GM19239 (cell line): ENCODE measurements at regions not wholly inside any gene's neighbourhood (a gene's known extent, or its start where the extent isn't known, plus 50 kb on each side); places are given as distances from the start of the nearest gene placed in this dataset.
A peak's percentile ranks its signal among the peaks of the same experiment; 100 is the strongest.
"Not testable (repeated sequence)": the region's sequence is repeated elsewhere in the genome, so short reads cannot be mapped to it uniquely, and the experiment has no call there.

Experiments used
- DNase-seq: peaks from one replicate; pipeline ENCODE4 v3.0.0; 2011; ENCODE audit warnings: low spot score; ENCODE audit not compliant: insufficient read length
- FAIRE-seq: peaks from 2 replicates; lab custom pipeline; 2011; peaks lifted over from hg19 to GRCh38; lab: Jason Lieb, UNC

DNA sequence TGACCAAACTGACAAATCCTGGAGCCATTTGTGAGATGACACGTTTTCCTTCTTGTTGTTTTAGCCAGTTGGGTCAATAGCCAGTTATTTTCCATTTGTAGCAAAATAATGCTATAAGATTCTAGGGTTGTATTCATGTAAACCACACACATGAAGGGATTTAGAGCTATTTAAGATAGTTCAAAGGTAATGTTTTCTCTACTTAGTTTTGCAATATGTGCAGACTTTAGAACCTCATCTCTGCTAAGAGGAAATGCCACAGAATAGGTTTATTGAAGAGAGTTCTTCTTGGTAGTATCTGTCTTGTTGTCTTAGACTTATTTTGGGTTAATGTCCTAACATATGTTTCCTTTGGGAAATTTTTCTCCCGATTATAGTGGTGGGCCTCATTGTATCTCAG is 213.5 kb upstream of the RIMS1 start:
- DNase-seq: no peak
- FAIRE-seq: no peak

- DNase-seq: no peak
- no peak for FAIRE-seq
Measured at GRCh38 chr6:71675386-71675785, 211.0 kb upstream of the RIMS1 start.

DNA sequence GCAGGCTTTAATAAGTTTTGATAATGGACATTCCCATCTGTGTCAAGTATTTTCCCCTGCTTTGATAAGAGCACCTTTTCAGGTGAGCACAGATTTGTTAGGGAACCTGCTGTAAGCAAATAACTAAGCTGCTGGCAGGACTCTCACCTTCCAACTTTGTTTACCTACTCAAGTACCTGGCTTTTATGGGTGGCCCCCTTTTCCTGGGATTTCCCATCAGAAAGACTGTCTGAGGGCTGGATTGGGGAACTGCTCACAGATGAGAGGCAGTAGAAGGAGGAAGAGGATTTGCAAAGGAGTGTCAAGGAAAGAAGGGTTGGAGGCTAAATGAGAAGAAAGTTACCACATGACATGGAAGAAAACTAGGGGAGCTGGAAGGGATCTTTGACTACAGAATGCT is 210.1 kb upstream of the RIMS1 start:
- no peak for FAIRE-seq
- DNase-seq: no peak

DNA sequence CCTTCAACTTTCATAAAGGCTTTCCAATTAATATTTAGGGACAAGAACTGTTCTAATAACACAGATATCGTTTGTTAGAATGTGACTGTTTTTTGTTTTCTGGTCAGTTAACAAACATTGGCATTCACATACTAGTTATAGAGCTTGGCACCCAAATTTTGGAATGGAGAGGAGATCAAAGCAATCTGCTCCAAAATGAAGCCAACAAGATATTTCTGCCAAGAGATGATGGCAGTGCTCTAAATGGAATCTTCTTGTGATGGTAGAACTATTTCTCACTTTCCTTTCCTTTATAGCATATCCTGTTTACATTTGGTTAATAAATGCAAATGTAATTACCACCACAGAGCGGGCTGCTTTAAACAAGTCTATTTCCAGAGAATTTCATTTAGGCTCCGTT is 208.3 kb upstream of the RIMS1 start:
- DNase-seq (no peak), FAIRE-seq (no peak)

DNA sequence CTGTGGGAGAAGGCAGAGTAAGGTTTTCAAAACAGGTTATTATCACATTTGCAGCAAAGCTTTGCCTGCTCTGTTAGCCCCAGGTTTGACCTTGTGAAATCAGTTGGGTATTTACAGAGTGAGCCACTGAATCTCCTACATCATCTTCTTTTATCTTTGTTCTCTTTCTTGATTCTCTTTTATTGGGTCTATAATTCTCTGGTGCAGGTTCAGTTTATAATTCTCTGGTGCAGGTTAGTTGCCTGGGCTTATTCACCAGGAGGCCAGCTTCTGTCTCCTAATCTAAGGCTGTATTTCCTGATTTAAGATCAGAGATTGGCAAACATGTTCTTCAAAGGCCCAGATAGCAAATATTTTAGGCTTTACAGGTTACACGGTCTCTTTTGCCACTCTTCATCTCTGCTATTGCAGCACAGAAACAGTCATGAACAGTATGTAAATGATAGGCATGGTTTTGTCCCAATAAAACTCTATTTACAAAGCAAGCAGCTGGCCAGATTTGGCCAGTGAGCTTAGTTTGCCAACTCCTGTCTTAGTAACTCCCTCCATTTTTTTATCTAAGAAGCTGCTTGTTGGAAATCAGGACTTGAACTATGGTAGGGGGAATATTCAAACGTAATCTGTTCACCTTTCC is 205.0 kb upstream of the RIMS1 start:
- DNase-seq (no peak), FAIRE-seq (no peak)

DNA sequence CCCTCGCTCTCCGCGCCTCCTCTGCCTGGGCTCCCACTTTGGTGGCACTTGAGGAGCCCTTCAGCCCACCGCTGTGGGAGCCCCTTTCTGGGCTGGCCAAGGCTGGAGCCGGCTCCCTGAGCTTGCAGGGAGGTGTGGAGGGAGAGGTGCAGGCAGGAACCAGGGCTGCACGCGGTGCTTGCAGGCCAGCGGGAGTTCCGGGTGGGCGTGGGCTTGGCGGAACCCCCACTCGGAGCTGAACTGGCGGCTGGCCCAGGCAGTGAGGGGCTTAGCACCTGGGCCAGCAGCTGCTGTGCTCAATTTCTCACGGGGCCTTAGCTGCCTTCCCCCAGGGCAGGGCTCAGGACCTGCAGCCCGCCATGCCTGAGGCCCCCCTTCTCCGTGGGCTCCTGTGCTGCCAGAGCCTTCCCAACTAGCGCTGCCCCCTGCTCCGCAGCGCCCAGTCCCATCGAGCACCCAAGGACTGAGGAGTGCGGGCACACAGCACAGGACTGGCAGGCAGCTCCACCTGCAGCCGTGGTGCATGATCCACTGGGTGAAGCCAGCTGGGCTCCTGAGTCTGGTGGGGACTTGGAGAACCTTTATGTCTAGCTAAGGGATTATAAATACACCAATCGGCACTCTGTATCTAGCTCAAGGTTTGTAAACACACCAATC is 200.2 kb upstream of the RIMS1 start:
- not testable (repeated sequence) for FAIRE-seq, DNase-seq

- FAIRE-seq (no peak), DNase-seq (no peak)
Measured at GRCh38 chr6:71698702-71699101, 187.6 kb upstream of the RIMS1 start.

DNA sequence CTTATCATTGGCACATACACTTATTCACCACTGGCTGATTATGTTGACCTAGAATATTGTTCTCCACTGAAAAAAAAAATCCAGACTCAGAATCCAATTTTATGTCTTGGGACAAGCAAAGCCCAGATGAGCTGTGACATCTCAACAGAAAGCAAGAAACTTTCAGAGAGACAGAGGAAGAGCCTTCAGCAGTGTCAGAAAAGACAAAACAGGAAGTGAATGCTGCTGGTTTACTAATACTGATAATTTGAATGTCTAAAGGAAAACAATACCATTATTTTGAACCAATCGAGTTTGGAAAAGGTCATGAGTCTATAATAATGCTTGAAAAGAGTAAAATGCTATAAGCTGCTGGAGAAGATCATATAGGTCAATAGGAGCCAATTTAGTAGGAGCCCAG is 179.8 kb upstream of the RIMS1 start:
- no peak for DNase-seq

DNA sequence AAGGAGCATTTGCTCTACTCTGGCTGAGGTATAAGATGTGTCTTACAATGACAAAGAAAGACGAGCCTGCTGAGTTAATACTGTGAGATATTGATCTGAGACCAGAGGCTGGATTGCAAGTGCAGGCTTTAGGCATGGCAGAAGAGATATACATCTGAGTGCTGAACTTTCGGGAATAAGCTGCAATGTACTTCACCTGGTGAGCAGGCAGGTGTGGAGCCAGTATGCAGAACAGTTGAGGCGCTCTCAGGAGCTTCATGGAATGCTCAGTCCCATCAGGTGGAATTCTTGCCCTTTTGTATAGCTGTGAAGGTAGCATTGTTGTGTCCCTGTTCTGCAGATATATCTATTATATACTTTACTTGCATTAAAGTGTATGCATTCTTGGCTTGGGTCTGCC is 179.3 kb upstream of the RIMS1 start:
- DNase-seq: no peak
- no peak for FAIRE-seq

More for the DNA sequence above, 179.8 kb upstream of the RIMS1 start:
- FAIRE-seq: no peak

DNA sequence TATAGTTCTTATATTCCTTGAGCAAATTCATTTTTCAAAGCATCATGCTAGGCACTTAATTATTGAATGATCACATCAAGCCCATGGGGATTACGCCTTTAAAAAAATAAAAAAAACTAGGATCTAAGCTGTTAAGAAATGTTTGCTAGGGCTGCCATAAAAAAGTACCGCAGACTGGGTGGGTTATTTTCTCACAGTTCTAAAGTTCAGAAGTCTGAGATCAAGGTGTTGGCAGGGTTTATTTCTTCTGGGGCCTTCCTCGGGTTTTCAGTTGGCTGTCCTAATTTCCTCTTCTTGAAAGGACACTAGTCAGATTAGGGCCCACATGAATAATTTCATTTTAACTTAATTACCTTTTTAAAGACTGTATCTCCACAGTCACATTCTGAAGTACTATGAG is 165.6 kb upstream of the RIMS1 start:
- FAIRE-seq: no peak
- DNase-seq: no peak

DNA sequence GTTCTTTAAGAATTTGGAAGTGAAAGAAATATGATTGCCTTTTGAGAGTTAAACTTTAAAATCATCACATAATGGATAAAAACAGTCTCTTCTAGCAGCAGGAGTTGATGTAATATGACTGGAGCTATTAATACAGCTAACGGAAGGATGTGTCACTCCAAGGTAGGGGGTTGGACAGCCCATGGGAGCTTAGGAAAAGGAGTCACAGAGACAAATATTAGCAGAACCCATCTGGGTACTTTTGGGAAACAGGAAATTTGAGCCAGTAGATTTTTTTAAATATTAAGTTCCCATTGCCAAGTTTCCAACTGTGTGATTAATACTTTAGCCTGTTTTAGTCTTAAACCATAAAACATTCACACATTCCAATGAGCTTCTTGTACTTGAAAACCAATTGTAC is 164.7 kb upstream of the RIMS1 start:
- FAIRE-seq: no peak
- DNase-seq: no peak

DNA sequence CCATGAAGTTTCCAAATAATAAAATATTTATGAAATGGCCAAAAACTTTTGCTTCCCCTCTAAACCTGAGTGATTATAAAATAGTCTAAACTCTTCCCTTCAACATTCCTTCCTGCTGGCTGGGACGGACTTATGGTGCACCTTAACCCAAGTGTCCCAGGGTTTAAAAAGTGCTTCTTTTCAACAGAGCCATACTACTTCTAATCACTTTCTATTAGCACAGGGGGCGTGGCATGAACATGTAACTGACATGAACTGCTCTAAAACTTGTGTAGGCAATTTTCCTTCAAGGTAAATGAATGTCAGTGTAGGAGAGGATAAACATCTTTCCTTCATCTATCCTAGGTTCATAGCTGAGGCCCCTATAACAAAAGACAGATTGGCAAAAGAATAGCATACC is 163.6 kb upstream of the RIMS1 start:
- FAIRE-seq: no peak
- no peak for DNase-seq

GRCh38 chr6:71724456-71725125 is 161.8 kb upstream of the RIMS1 start:
- FAIRE-seq: no peak
- no peak for DNase-seq

DNA sequence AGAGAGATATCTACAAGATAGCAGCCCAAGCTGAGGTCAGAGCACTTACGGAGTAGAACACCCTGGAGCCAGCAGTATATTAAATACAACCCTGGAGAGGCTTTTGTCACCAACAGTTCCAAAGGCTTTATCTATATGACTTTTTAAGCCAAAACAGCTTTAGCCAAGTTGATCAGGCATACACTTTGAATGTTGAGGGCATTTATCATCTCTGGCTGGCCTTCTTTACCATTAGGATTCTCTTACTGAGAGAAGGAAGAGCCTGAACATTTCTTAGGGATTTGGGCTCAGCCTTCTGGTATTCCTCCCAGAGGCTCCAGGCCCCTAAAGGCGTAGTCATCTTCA is 161.3 kb upstream of the RIMS1 start:
- FAIRE-seq (no peak), DNase-seq (no peak)

GRCh38 chr6:71726121-71726520 is 160.2 kb upstream of the RIMS1 start:
- no peak for FAIRE-seq
- DNase-seq: no peak

DNA sequence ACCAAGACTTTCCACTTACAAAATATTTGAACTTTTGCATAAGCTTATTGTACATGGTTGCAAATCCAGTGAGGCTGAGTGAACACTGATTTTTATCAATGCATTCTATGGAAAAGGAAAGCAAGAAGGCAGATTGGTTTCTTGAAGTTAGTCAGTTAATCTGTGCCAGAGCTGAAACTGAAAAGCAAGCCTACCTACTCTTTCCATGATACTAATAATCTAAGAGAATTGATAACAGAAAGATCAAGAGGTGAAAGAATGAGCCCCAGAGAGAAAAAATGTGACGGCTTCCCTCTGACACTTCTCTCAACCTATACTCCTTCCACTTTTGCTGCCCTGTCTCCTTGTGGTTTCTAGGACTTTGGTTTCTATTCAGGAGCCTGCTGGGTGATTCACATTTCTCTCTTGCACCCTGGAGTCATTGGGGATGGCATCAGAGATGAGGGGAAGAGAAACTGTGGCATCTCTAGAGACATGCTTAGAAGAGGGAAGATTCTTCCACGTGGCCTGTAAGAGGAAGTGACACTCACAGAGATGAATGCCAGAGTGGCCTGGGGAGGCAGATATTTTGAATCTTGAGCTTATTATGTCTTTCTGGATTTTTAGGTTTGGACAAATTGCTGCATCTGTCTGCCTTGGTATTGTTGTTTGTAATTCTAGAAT is 158.6 kb upstream of the RIMS1 start:
- no peak for DNase-seq
- FAIRE-seq: peak; percentile 83

GRCh38 chr6:71730284-71730683 is 156.1 kb upstream of the RIMS1 start:
- FAIRE-seq (no peak), DNase-seq (no peak)

GRCh38 chr6:71733970-71734899 is 152.1 kb upstream of the RIMS1 start:
- FAIRE-seq: no peak

DNA sequence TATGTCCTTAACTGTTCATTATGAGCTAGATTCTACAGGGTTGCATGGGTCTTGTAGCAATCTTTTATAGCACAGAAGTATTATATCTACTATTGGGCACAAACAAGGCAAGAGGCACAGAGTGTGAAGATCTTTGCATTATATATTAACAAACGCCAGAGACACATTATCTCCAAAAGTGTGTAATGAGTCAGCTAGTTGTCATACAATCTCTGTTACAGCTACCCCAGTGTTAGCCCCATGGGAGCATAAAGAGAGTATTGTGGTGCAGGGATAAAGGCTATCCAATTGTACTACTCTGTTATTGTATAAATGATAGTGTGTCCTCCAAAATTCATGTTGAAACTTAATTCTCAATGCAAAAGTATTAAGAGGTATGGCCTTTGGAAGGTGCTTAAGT is 148.4 kb upstream of the RIMS1 start:
- FAIRE-seq (no peak), DNase-seq (no peak)

More at GRCh38 chr6:71733970-71734899, 152.1 kb upstream of the RIMS1 start:
- DNase-seq: no peak

GRCh38 chr6:71745525-71745924 is 140.8 kb upstream of the RIMS1 start:
- DNase-seq (no peak), FAIRE-seq (no peak)
